ENCODE measurements at regions not wholly inside any gene's neighbourhood (a gene's known extent, or its start where the extent isn't known, plus 50 kb on each side); places are given as distances from the start of the nearest gene placed in this dataset.

GRCh38 chr3:137075020-137075419 lies 117.2 kb downstream of the IL20RB start:
- Histone ChIP-seq H3K4me3 (ENCODE audit: low read depth, low read length) (no peak overlapping the region), H3K27me3 (ENCODE audit: control insufficient read depth, insufficient read depth, low read length) (no peaks in the 10 kb centered on the region), H3K36me3 (ENCODE audit: control insufficient read depth, insufficient read depth, low read length) (no peaks in the 10 kb centered on the region)
- DNase-seq (ENCODE audit: low read depth), result no peak
- ChIA-PET CTCF (no interaction called here), POLR2A (no interaction called here)
- no peak for TF ChIP-seq CTCF (IDR thresholded peaks at IDR 0.05; ENCODE audit: insufficient read depth, low read depth, low read length)

DNA sequence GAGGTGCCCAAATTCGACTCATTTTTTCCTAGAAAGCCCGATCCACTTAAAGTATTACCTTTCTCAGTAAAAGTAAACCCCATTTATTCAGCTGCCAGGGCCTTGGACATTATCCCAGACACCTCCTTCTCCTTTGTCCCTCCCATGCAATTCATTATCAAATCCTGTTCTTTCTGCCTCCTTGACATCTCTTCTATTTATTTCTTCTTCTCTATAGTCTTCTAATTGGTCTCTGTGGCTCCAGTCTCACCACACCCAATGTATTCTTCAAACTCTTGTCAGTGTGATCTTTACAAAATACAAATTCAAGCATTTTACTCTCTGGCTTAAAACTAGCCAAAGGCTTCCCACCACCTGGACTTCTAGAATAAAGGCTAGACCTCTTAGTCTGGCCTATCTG lies 120.3 kb downstream of the IL20RB start:
- POLR2A ChIA-PET, result no interaction called here
- Histone ChIP-seq H3K27me3 (ENCODE audit: control insufficient read depth, insufficient read depth, low read length) (no peaks in the 10 kb centered on the region), H3K4me3 (ENCODE audit: low read depth, low read length) (no peak overlapping the region), H3K36me3 (ENCODE audit: control insufficient read depth, insufficient read depth, low read length) (no peaks in the 10 kb centered on the region)
- no peak for DNase-seq (ENCODE audit: low read depth)
- CTCF ChIA-PET, result no interaction called here
- TF ChIP-seq CTCF (IDR thresholded peaks at IDR 0.05; ENCODE audit: insufficient read depth, low read depth, low read length), result no peak

- Histone ChIP-seq H3K4me3 (ENCODE audit: low read depth, low read length) (no peak overlapping the region), H3K36me3 (ENCODE audit: control insufficient read depth, insufficient read depth, low read length) (no peaks in the 10 kb centered on the region), H3K27me3 (ENCODE audit: control insufficient read depth, insufficient read depth, low read length) (no peaks in the 10 kb centered on the region)
- no peak for DNase-seq (ENCODE audit: low read depth)
- ChIA-PET CTCF (no interaction called here), POLR2A (no interaction called here)
- TF ChIP-seq CTCF (IDR thresholded peaks at IDR 0.05; ENCODE audit: insufficient read depth, low read depth, low read length), result no peak
Observed at GRCh38 chr3:137079571-137079970, 121.8 kb downstream of the IL20RB start.

GRCh38 chr3:137081711-137082110 lies 123.9 kb downstream of the IL20RB start:
- Histone ChIP-seq H3K27me3 (ENCODE audit: control insufficient read depth, insufficient read depth, low read length) (no peaks in the 10 kb centered on the region; the same call in 1 of the 2 replicates), H3K36me3 (ENCODE audit: control insufficient read depth, insufficient read depth, low read length) (no peaks in the 10 kb centered on the region), H3K4me3 (ENCODE audit: low read depth, low read length) (no peak overlapping the region)
- POLR2A ChIA-PET, result no interaction called here
- CTCF ChIA-PET, result no interaction called here
- TF ChIP-seq CTCF (IDR thresholded peaks at IDR 0.05; ENCODE audit: insufficient read depth, low read depth, low read length), result no peak
- DNase-seq (ENCODE audit: low read depth), result no peak

GRCh38 chr3:137082763-137083162 lies 125.0 kb downstream of the IL20RB start:
- no peak for TF ChIP-seq CTCF (IDR thresholded peaks at IDR 0.05; ENCODE audit: insufficient read depth, low read depth, low read length)
- ChIA-PET CTCF (interaction anchor here (1.4 kb wide), 1 partner anchor 23 kb away, joined by 3 read pairs; no protein-coding TSS in a partner anchor), POLR2A (no interaction called here)
- Histone ChIP-seq H3K36me3 (ENCODE audit: control insufficient read depth, insufficient read depth, low read length) (no peaks in the 10 kb centered on the region), H3K4me3 (ENCODE audit: low read depth, low read length) (no peak overlapping the region), H3K27me3 (ENCODE audit: control insufficient read depth, insufficient read depth, low read length) (no peaks in the 10 kb centered on the region; the same call in none of the 2 replicates)
- DNase-seq (ENCODE audit: low read depth), result no peak
